HFFc6 (cell line): ENCODE measurements at regions not wholly inside any gene's neighbourhood (a gene's known extent, or its start where the extent isn't known, plus 50 kb on each side); places are given as distances from the start of the nearest gene placed in this dataset.

ENCODE experiments used
- DNase-seq: peaks from one replicate; pipeline ENCODE4 v3.0.0-alpha.2; 2018
- H3K27ac Mint-ChIP-seq: 2 replicates; pipeline ENCODE4 v1.8.0; 2020; ENCODE audit warnings: mild to moderate bottlenecking, mixed read lengths
- H3K27me3 Mint-ChIP-seq: 2 replicates; pipeline ENCODE4 v1.8.0; 2021; ENCODE audit warnings: mild to moderate bottlenecking, moderate library complexity, mixed read lengths; ENCODE audit not compliant: insufficient read depth
- H3K36me3 Mint-ChIP-seq: 2 replicates; pipeline ENCODE4 v1.8.0; 2021; ENCODE audit warnings: low read depth, mixed read lengths
- H3K4me1 Mint-ChIP-seq: 2 replicates; pipeline ENCODE4 v1.8.0; 2020; ENCODE audit warnings: low read depth, mixed read lengths
- H3K4me3 Mint-ChIP-seq: 2 replicates; pipeline ENCODE4 v1.8.0; 2020; ENCODE audit warnings: mild to moderate bottlenecking, moderate library complexity, mixed read lengths
- H3K9me3 Mint-ChIP-seq: 2 replicates; pipeline ENCODE4 v1.8.0; 2020; ENCODE audit warnings: mild to moderate bottlenecking, mixed read lengths
- TF ChIP-seq, protein P1 (sequence below): fragments of 200-600 bp; sonication (generic); IDR thresholded peaks from 2 replicates; pipeline ENCODE4 v1.5.0; 2021; ENCODE audit warnings: antibody characterized with exemption, mild to moderate bottlenecking

DNA sequence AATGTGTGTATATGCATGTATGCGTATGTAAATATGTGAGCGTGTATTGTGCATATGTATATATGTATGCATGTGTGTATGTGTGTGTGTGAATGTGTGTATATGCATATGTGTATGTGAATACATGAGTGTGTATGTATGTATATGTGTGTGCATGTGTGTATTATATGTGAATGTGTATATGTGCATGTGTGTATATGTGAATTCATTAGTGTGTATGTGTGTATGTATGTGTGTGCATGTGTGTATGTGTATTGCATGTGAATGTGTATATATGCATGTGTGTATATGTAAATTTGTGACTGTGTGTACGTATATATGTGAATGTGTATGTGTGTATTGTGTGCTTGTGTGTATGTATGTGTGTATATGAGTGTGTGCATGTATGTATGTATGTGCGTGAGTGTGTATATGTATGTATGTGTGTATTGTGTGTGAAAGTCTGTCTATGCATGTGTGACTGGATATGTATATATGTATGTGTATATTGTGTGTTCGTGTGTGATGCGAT lies 455.9 kb downstream of the TYW1 start:
- H3K4me1 Mint-ChIP-seq: no peaks in the 10 kb centered on the region
- no peak for DNase-seq
- no peak overlapping the region for H3K27ac Mint-ChIP-seq
- H3K9me3 Mint-ChIP-seq: peaks cover 4% of the 10 kb centered on the region; the same call in 1 of the 2 replicates
- TF ChIP-seq, protein P1, sequence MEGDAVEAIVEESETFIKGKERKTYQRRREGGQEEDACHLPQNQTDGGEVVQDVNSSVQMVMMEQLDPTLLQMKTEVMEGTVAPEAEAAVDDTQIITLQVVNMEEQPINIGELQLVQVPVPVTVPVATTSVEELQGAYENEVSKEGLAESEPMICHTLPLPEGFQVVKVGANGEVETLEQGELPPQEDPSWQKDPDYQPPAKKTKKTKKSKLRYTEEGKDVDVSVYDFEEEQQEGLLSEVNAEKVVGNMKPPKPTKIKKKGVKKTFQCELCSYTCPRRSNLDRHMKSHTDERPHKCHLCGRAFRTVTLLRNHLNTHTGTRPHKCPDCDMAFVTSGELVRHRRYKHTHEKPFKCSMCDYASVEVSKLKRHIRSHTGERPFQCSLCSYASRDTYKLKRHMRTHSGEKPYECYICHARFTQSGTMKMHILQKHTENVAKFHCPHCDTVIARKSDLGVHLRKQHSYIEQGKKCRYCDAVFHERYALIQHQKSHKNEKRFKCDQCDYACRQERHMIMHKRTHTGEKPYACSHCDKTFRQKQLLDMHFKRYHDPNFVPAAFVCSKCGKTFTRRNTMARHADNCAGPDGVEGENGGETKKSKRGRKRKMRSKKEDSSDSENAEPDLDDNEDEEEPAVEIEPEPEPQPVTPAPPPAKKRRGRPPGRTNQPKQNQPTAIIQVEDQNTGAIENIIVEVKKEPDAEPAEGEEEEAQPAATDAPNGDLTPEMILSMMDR: no peak
- H3K27me3 Mint-ChIP-seq: no peaks in the 10 kb centered on the region; the same call in 1 of the 2 replicates
- H3K36me3 Mint-ChIP-seq: no peaks in the 10 kb centered on the region
- H3K4me3 Mint-ChIP-seq: no peak overlapping the region

GRCh38 chr7:67453580-67454380 lies 457.1 kb downstream of the TYW1 start:
- H3K27me3 Mint-ChIP-seq: no peaks in the 10 kb centered on the region; the same call in 1 of the 2 replicates
- TF ChIP-seq, protein P1: no peak
- no peaks in the 10 kb centered on the region for H3K36me3 Mint-ChIP-seq
- no peak overlapping the region for H3K4me3 Mint-ChIP-seq
- H3K4me1 Mint-ChIP-seq: no peaks in the 10 kb centered on the region
- H3K27ac Mint-ChIP-seq: no peak overlapping the region
- peaks cover 4% of the 10 kb centered on the region; the same call in 1 of the 2 replicates for H3K9me3 Mint-ChIP-seq
- DNase-seq: no peak

GRCh38 chr7:67455508-67455907 lies 458.9 kb downstream of the TYW1 start:
- no peak for DNase-seq
- H3K4me3 Mint-ChIP-seq: no peak overlapping the region
- H3K9me3 Mint-ChIP-seq: peaks cover 4% of the 10 kb centered on the region; the same call in 1 of the 2 replicates
- H3K36me3 Mint-ChIP-seq: no peaks in the 10 kb centered on the region
- no peak overlapping the region for H3K27ac Mint-ChIP-seq
- H3K4me1 Mint-ChIP-seq: no peaks in the 10 kb centered on the region
- no peaks in the 10 kb centered on the region; the same call in 1 of the 2 replicates for H3K27me3 Mint-ChIP-seq
- TF ChIP-seq, protein P1: no peak

GRCh38 chr7:67462781-67463191 lies 466.2 kb downstream of the TYW1 start:
- DNase-seq: no peak
- Mint-ChIP-seq H3K27ac (no peak overlapping the region), H3K27me3 (no peaks in the 10 kb centered on the region), H3K4me1 (no peaks in the 10 kb centered on the region), H3K4me3 (no peak overlapping the region), H3K36me3 (no peaks in the 10 kb centered on the region), H3K9me3 (peaks cover 13% of the 10 kb centered on the region; the same call in 1 of the 2 replicates)
- TF ChIP-seq, protein P1: no peak

DNA sequence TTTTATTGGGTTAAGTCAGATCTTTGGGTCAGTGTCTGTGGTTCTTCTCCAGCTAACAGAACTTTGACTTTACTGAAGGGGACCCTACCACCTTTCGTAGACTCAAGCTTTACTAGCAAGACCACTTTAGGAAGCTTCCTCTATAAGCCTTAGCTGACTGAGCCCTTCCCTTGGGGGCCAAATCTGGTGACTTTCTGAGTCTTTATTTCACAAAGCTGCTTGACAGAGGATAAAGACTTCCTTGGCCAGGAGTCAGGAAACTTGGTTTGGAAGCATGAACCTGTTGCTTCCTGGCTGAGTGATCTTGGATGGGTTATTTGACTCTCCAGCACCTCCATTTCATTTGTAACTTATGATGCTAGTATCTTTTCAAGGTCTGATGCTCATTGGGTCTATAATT lies 466.7 kb downstream of the TYW1 start:
- DNase-seq: no peak
- H3K27ac Mint-ChIP-seq: no peak overlapping the region
- H3K36me3 Mint-ChIP-seq: peaks cover 1% of the 10 kb centered on the region; the same call in 1 of the 2 replicates
- H3K27me3 Mint-ChIP-seq: no peaks in the 10 kb centered on the region
- no peak overlapping the region for H3K4me3 Mint-ChIP-seq
- no peaks in the 10 kb centered on the region for H3K4me1 Mint-ChIP-seq
- peaks cover 14% of the 10 kb centered on the region for H3K9me3 Mint-ChIP-seq
- TF ChIP-seq, protein P1: no peak
